ENCODE measurements at regions not wholly inside any gene's neighbourhood (a gene's known extent, or its start where the extent isn't known, plus 50 kb on each side); places are given as distances from the start of the nearest gene placed in this dataset.

- DNase-seq (ENCODE audit: low spot score), result no peak
Measured at GRCh38 chr4:173924561-173924960, 358.9 kb downstream of the FBXO8 start.

- no peak for DNase-seq (ENCODE audit: low spot score)
Measured at GRCh38 chr4:173919861-173920260, 363.6 kb downstream of the FBXO8 start.

- DNase-seq (ENCODE audit: low spot score), result no peak
Measured at GRCh38 chr4:173919196-173919595, 364.3 kb downstream of the FBXO8 start.

- no peak for DNase-seq (ENCODE audit: low spot score)
Measured at GRCh38 chr4:173917255-173917960, 366.1 kb downstream of the FBXO8 start.

- DNase-seq (ENCODE audit: low spot score), result no peak
Measured at GRCh38 chr4:173913496-173913895, 370.0 kb downstream of the FBXO8 start.

- DNase-seq (ENCODE audit: low spot score), result no peak
Measured at GRCh38 chr4:173912384-173912783, 371.1 kb downstream of the FBXO8 start.

GRCh38 chr4:173910891-173911290 is 372.6 kb downstream of the FBXO8 start:
- DNase-seq (ENCODE audit: low spot score), result no peak

- DNase-seq (ENCODE audit: low spot score), result no peak
Measured at GRCh38 chr4:173909294-173909693, 374.2 kb downstream of the FBXO8 start.

GRCh38 chr4:173899813-173900212 is 369.8 kb upstream of the HAND2 start:
- no peak for DNase-seq (ENCODE audit: low spot score)

GRCh38 chr4:173891072-173891471 is 361.0 kb upstream of the HAND2 start:
- DNase-seq (ENCODE audit: low spot score), result no peak

- DNase-seq (ENCODE audit: low spot score), result no peak
Measured at GRCh38 chr4:173883821-173884220, 353.8 kb upstream of the HAND2 start.

GRCh38 chr4:173880897-173881296 is 350.9 kb upstream of the HAND2 start:
- DNase-seq (ENCODE audit: low spot score), result no peak

- no peak for DNase-seq (ENCODE audit: low spot score)
Measured at GRCh38 chr4:173879509-173879908, 349.5 kb upstream of the HAND2 start.

- DNase-seq (ENCODE audit: low spot score), result no peak
Measured at GRCh38 chr4:173878701-173879100, 348.7 kb upstream of the HAND2 start.

GRCh38 chr4:173871643-173872042 is 341.6 kb upstream of the HAND2 start:
- no peak for DNase-seq (ENCODE audit: low spot score)

GRCh38 chr4:173866322-173867026 is 336.4 kb upstream of the HAND2 start:
- no peak for DNase-seq (ENCODE audit: low spot score)

GRCh38 chr4:173862754-173863153 is 332.7 kb upstream of the HAND2 start:
- DNase-seq (ENCODE audit: low spot score), result no peak

GRCh38 chr4:173860094-173860493 is 330.1 kb upstream of the HAND2 start:
- no peak for DNase-seq (ENCODE audit: low spot score)

- DNase-seq (ENCODE audit: low spot score), result no peak
Measured at GRCh38 chr4:173859091-173859713, 329.2 kb upstream of the HAND2 start.

- no peak for DNase-seq (ENCODE audit: low spot score)
Measured at GRCh38 chr4:173858471-173858870, 328.4 kb upstream of the HAND2 start.

GRCh38 chr4:173857828-173858227 is 327.8 kb upstream of the HAND2 start:
- DNase-seq (ENCODE audit: low spot score), result no peak

- no peak for DNase-seq (ENCODE audit: low spot score)
Measured at GRCh38 chr4:173855015-173855414, 325.0 kb upstream of the HAND2 start.

GRCh38 chr4:173852775-173853174 is 322.7 kb upstream of the HAND2 start:
- DNase-seq (ENCODE audit: low spot score), result no peak
